HCT116 (cell line): ENCODE measurements at regions not wholly inside any gene's neighbourhood (a gene's known extent, or its start where the extent isn't known, plus 50 kb on each side); places are given as distances from the start of the nearest gene placed in this dataset.

Experiments
- ATAC-seq: fragments of 200-7000 bp; cut with Tn5 transposase; 2 replicates; pipeline ENCODE4 v1.9.1; 2020; ENCODE audit warnings: mild to moderate bottlenecking, moderate library complexity
- BruUV-seq: library from RNA; stranded (reverse); fragments of 400-500 nt; replicated peaks from 2 replicates; lab custom pipeline; 2021; lab: Mats Ljungman, UMichigan
- CTCF ChIA-PET: fragments of 300-600 bp; sonication (Branson Sonifier 250); formaldehyde crosslinking; loops from one replicate; lab custom pipeline; 2021; ENCODE audit warnings: antibody characterized with exemption; lab: Charles Lee
- POLR2A ChIA-PET: fragments of 300-600, 350-600 bp; sonication (Branson Sonifier 250); formaldehyde crosslinking; loops from one replicate; lab custom pipeline; 2021; ENCODE audit warnings: antibody characterized with exemption; lab: Charles Lee
- RAD21 ChIA-PET, 2 experiments: fragments of 300-600 bp; sonication (Branson Sonifier 250); formaldehyde crosslinking; loops; one replicate each; lab custom pipeline; 2023; ENCODE audit warnings: low total read pairs in 2 of 2; ENCODE audit not compliant: uncharacterized antibody in 2 of 2, unreplicated experiment in 2 of 2, low non-redundant PET in 1 of 2; lab: Charles Lee
- DNase-seq: peaks from one replicate; pipeline ENCODE4 v3.0.0-alpha.2; 2010; ENCODE audit warnings: low read depth, low spot score
- H2AFZ ChIP-seq: fragments of 200-600 bp; shearing (Covaris generic), sonication (generic); 2 replicates; pipeline ENCODE4 v1.6.1; 2017; ENCODE audit warnings: low read depth, mixed run types, mixed read lengths, antibody characterized with exemption, low read length; ENCODE audit not compliant: poor library complexity, severe bottlenecking
- H3K27ac ChIP-seq: 2 replicates; pipeline ENCODE4 v1.5.1; 2012; ENCODE audit warnings: low read depth, low read length
- H3K27me3 ChIP-seq: fragments of 200-600 bp; sonication (generic); 2 replicates; pipeline ENCODE4 v1.6.1; 2016; ENCODE audit warnings: mixed run types, low read length, mixed read lengths; ENCODE audit not compliant: insufficient read depth
- H3K36me3 ChIP-seq, 2 experiments: fragments of 200-500 bp in 1 of 2; fragments of 200-600 bp in 1 of 2; sonication (Bioruptor generic) in 1 of 2; sonication (generic) in 1 of 2; 2 replicates each; pipeline versions ENCODE4 v1.5.1 to v1.6.1; 2014 to 2016; ENCODE audit warnings: low read length in 2 of 2, inconsistent platforms in 1 of 2, mixed read lengths in 1 of 2, mixed run types in 1 of 2; ENCODE audit not compliant: insufficient read depth in 2 of 2, control insufficient read depth in 1 of 2
- H3K4me1 ChIP-seq, 2 experiments: fragments of 200-600 bp in 1 of 2; sonication (generic) in 1 of 2; 2 replicates each; pipeline versions ENCODE4 v1.5.1 to v1.6.1; 2012 to 2017; ENCODE audit warnings: low read length in 2 of 2, inconsistent platforms in 1 of 2, mild to moderate bottlenecking in 1 of 2, mixed read lengths in 1 of 2, mixed run types in 1 of 2, moderate library complexity in 1 of 2; ENCODE audit not compliant: insufficient read depth in 2 of 2, control insufficient read depth in 1 of 2
- H3K4me2 ChIP-seq: fragments of 200-600 bp; sonication (generic); 2 replicates; pipeline ENCODE4 v1.6.1; 2017; ENCODE audit warnings: mixed run types, low read length, mixed read lengths
- H3K4me3 ChIP-seq, 2 experiments: fragments of 200-600 bp in 1 of 2; sonication (generic) in 1 of 2; replicated peaks in 1 of 2; 2 replicates each; pipeline ENCODE4 v1.5.1; 2011 to 2016; ENCODE audit warnings: low read length in 2 of 2, control low read depth in 1 of 2, low read depth in 1 of 2, mild to moderate bottlenecking in 1 of 2, mixed read lengths in 1 of 2, mixed run types in 1 of 2
- H3K79me2 ChIP-seq: fragments of 200-600 bp; sonication (generic); 2 replicates; pipeline ENCODE4 v1.6.1; 2017; ENCODE audit warnings: mild to moderate bottlenecking, mixed run types, low read length, moderate library complexity, mixed read lengths; ENCODE audit not compliant: insufficient read depth
- H3K9ac ChIP-seq: fragments of 200-600 bp; sonication (generic); 2 replicates; pipeline ENCODE4 v1.6.1; 2016; ENCODE audit warnings: low read length, mixed read lengths
- H3K9me2 ChIP-seq: fragments of 200-600 bp; sonication (generic), shearing (Covaris generic); 2 replicates; pipeline ENCODE4 v1.6.1; 2017; ENCODE audit warnings: mixed run types, mild to moderate bottlenecking, moderate library complexity; ENCODE audit not compliant: insufficient read depth
- H3K9me3 ChIP-seq, 2 experiments: fragments of 200-500 bp in 1 of 2; fragments of 200-600 bp in 1 of 2; sonication (Bioruptor generic) in 1 of 2; sonication (generic) in 1 of 2; 2 replicates each; pipeline ENCODE4 v1.6.1; 2014 to 2017; ENCODE audit warnings: low read length in 2 of 2, mixed read lengths in 2 of 2, inconsistent platforms in 1 of 2, low read depth in 1 of 2, mild to moderate bottlenecking in 1 of 2, mixed run types in 1 of 2, moderate library complexity in 1 of 2; ENCODE audit not compliant: control insufficient read depth in 1 of 2, insufficient read depth in 1 of 2
- H4K20me1 ChIP-seq: fragments of 200-600 bp; sonication (generic), shearing (Covaris generic); 2 replicates; pipeline ENCODE4 v1.6.1; 2017; ENCODE audit warnings: mixed run types, mild to moderate bottlenecking, moderate library complexity; ENCODE audit not compliant: insufficient read depth
- CBX3 ChIP-seq: IDR thresholded peaks from 2 replicates; pipeline ENCODE4 v1.6.1; 2012; ENCODE audit warnings: low read depth
- CEBPB ChIP-seq: IDR thresholded peaks from 2 replicates; pipeline ENCODE4 v1.6.1; 2012; ENCODE audit warnings: low read depth
- EGR1 ChIP-seq: IDR thresholded peaks from 2 replicates; pipeline ENCODE4 v1.6.1; 2012; ENCODE audit warnings: low read depth
- ELF1 ChIP-seq: IDR thresholded peaks from 2 replicates; pipeline ENCODE4 v1.6.1; 2012; ENCODE audit warnings: low read depth, borderline replicate concordance
- EZH2 ChIP-seq: fragments of 200-600 bp; sonication (generic); IDR thresholded peaks from 2 replicates; pipeline ENCODE4 v1.6.1; 2017; ENCODE audit warnings: antibody characterized with exemption, mixed run types
- EZH2phosphoT487 ChIP-seq: fragments of 200-600 bp; IDR thresholded peaks from 2 replicates; pipeline ENCODE4 v1.6.1; 2018; ENCODE audit warnings: antibody characterized with exemption, borderline replicate concordance
- JUND ChIP-seq: IDR thresholded peaks from 2 replicates; pipeline ENCODE4 v1.6.1; 2012
- POLR2A ChIP-seq: IDR thresholded peaks from 2 replicates; pipeline ENCODE4 v1.7.0; 2011; ENCODE audit warnings: borderline replicate concordance; ENCODE audit not compliant: insufficient read depth, insufficient read length; ENCODE audit errors: extremely low read depth
- POLR2AphosphoS5 ChIP-seq: IDR thresholded peaks from 2 replicates; pipeline ENCODE4 v1.6.1; 2011; ENCODE audit warnings: mild to moderate bottlenecking, low read depth, low read length, moderate library complexity
- RAD21 ChIP-seq: IDR thresholded peaks from 2 replicates; pipeline ENCODE4 v1.6.1; 2012; ENCODE audit warnings: low read depth, mild to moderate bottlenecking
- SIN3A ChIP-seq: IDR thresholded peaks from 2 replicates; pipeline ENCODE4 v1.6.1; 2012; ENCODE audit warnings: low read depth
- SP1 ChIP-seq: IDR thresholded peaks from 2 replicates; pipeline ENCODE4 v1.6.1; 2012; ENCODE audit warnings: low read depth
- SRF ChIP-seq: IDR thresholded peaks from 2 replicates; pipeline ENCODE4 v1.6.1; 2012; ENCODE audit warnings: low read depth
- TCF7L2 ChIP-seq: IDR thresholded peaks from 2 replicates; pipeline ENCODE4 v1.7.0; 2011; ENCODE audit warnings: borderline replicate concordance, inconsistent platforms; ENCODE audit not compliant: insufficient read depth, insufficient read length; ENCODE audit errors: extremely low read depth
- YY1 ChIP-seq: IDR thresholded peaks from 2 replicates; pipeline ENCODE4 v1.6.1; 2011; ENCODE audit warnings: low read length, low read depth, moderate library complexity, mild to moderate bottlenecking; ENCODE audit not compliant: insufficient replicate concordance; ENCODE audit errors: extremely low read depth
- ZFX ChIP-seq: fragments of 450-650 bp; IDR thresholded peaks from 2 replicates; pipeline ENCODE4 v1.6.1; 2017
- ZNF274 ChIP-seq: fragments of 200-500 bp; sonication (Bioruptor generic); IDR thresholded peaks from 2 replicates; pipeline ENCODE4 v1.6.1; 2014; ENCODE audit warnings: mild to moderate bottlenecking, low read depth, low read length, inconsistent platforms
- intact Hi-C: fragments of 100-400 bp; cut with micrococcal nuclease; formaldehyde crosslinking; loops from 2 replicates; pipeline ENCODE4 v1.10.0; 2022
- TF ChIP-seq, protein P1 (sequence below): IDR thresholded peaks from 2 replicates; pipeline ENCODE4 v1.6.1; 2011; ENCODE audit warnings: mild to moderate bottlenecking, low read length, moderate library complexity; ENCODE audit not compliant: insufficient replicate concordance; ENCODE audit errors: extremely low read depth
- TF ChIP-seq, protein P2 (sequence below), 3 experiments: fragments of 200-600 bp in 1 of 3; sonication (generic) in 1 of 3; IDR thresholded peaks in 2 of 3; conservative IDR thresholded peaks in 1 of 3; 2 replicates each; pipeline ENCODE4 v1.5.1; 2012 to 2017; ENCODE audit warnings: low read depth in 2 of 3, low read length in 2 of 3, antibody characterized with exemption in 1 of 3, borderline replicate concordance in 1 of 3, control low read depth in 1 of 3, mild to moderate bottlenecking in 1 of 3, mixed read lengths in 1 of 3, mixed run types in 1 of 3, moderate library complexity in 1 of 3; ENCODE audit not compliant: insufficient read depth in 1 of 3
- TF ChIP-seq, protein P3 (sequence below): IDR thresholded peaks from 2 replicates; pipeline ENCODE4 v1.6.1; 2012

DNA sequence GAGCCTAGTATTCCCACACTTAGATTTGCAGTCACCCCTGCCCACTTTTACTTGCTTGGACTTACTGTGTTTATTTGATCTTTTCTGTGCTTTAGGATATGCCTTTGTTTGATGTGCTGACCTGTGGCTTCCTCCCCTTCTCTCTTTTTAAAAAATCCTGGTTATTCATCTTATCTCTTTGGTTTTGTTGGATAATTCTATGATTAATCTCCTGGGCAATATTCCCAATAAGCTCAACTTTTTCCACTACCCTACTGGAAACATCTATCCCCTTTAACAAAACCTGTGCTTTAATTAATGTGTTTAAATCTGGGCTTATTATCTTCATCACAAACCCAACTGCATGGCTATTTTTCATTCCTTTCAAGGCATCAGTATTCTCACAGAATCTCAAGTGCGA, 476.0 kb upstream of the TGFBR2 start:
- intact Hi-C loops = no loop called here
- Histone ChIP-seq H3K9me3 (no peaks in the 10 kb centered on the region), H3K9ac (no peak overlapping the region), H3K9me2 (no peaks in the 10 kb centered on the region), H3K36me3 (no peaks in the 10 kb centered on the region), H3K27ac (no peak overlapping the region), H3K4me3 (no peak overlapping the region), H3K4me1 (no peaks in the 10 kb centered on the region), H2AFZ (no peak overlapping the region), H3K79me2 (no peaks in the 10 kb centered on the region), H4K20me1 (no peaks in the 10 kb centered on the region), H3K27me3 (no peaks in the 10 kb centered on the region), H3K4me2 (no peak overlapping the region)
- TF ChIP-seq EZH2 (no peak), ZNF274 (no peak), ELF1 (no peak), SP1 (no peak), JUND (no peak), RAD21 (no peak), EZH2phosphoT487 (no peak), CBX3 (no peak), POLR2AphosphoS5 (no peak), ZFX (no peak), TCF7L2 (no peak), EGR1 (no peak), CEBPB (no peak), SRF (no peak), SIN3A (no peak), YY1 (no peak), POLR2A (no peak)
- TF ChIP-seq, protein P1, sequence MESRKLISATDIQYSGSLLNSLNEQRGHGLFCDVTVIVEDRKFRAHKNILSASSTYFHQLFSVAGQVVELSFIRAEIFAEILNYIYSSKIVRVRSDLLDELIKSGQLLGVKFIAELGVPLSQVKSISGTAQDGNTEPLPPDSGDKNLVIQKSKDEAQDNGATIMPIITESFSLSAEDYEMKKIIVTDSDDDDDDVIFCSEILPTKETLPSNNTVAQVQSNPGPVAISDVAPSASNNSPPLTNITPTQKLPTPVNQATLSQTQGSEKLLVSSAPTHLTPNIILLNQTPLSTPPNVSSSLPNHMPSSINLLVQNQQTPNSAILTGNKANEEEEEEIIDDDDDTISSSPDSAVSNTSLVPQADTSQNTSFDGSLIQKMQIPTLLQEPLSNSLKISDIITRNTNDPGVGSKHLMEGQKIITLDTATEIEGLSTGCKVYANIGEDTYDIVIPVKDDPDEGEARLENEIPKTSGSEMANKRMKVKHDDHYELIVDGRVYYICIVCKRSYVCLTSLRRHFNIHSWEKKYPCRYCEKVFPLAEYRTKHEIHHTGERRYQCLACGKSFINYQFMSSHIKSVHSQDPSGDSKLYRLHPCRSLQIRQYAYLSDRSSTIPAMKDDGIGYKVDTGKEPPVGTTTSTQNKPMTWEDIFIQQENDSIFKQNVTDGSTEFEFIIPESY = no peak
- TF ChIP-seq, protein P2, sequence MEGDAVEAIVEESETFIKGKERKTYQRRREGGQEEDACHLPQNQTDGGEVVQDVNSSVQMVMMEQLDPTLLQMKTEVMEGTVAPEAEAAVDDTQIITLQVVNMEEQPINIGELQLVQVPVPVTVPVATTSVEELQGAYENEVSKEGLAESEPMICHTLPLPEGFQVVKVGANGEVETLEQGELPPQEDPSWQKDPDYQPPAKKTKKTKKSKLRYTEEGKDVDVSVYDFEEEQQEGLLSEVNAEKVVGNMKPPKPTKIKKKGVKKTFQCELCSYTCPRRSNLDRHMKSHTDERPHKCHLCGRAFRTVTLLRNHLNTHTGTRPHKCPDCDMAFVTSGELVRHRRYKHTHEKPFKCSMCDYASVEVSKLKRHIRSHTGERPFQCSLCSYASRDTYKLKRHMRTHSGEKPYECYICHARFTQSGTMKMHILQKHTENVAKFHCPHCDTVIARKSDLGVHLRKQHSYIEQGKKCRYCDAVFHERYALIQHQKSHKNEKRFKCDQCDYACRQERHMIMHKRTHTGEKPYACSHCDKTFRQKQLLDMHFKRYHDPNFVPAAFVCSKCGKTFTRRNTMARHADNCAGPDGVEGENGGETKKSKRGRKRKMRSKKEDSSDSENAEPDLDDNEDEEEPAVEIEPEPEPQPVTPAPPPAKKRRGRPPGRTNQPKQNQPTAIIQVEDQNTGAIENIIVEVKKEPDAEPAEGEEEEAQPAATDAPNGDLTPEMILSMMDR (IDR thresholded peaks at IDR 0.05 in 2 of 3, conservative IDR thresholded peaks at IDR 0.05 in 1 of 3; ENCODE audit: borderline replicate concordance in 1 of 3, insufficient read depth in 1 of 3, low read depth in 2 of 3, low read length in 2 of 3) = no peak
- TF ChIP-seq, protein P3, sequence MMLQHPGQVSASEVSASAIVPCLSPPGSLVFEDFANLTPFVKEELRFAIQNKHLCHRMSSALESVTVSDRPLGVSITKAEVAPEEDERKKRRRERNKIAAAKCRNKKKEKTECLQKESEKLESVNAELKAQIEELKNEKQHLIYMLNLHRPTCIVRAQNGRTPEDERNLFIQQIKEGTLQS = no peak
- ATAC-seq = no peak
- no peak for DNase-seq
- ChIA-PET RAD21 (no interaction called here), CTCF (no interaction called here), POLR2A (no interaction called here)
- BruUV-seq = no TSS peak
